Panc1 (cell line): ENCODE measurements at regions not wholly inside any gene's neighbourhood (a gene's known extent, or its start where the extent isn't known, plus 50 kb on each side); places are given as distances from the start of the nearest gene placed in this dataset.

Experiments
- ATAC-seq: fragments of 200-7000 bp; cut with Tn5 transposase; 2 replicates; pipeline ENCODE4 v1.9.1; 2020; ENCODE audit warnings: mild to moderate bottlenecking, moderate library complexity
- BruUV-seq: library from RNA; stranded (reverse); fragments of 400-500 nt; replicated peaks from 2 replicates; lab custom pipeline; 2021; lab: Mats Ljungman, UMichigan
- CTCF ChIA-PET: fragments of 300-600 bp; sonication (Branson Sonifier 250); formaldehyde crosslinking; loops from one replicate; lab custom pipeline; 2022; ENCODE audit warnings: antibody characterized with exemption; lab: Charles Lee
- POLR2A ChIA-PET: fragments of 300-600 bp; sonication (Branson Sonifier 250); formaldehyde crosslinking; loops from one replicate; lab custom pipeline; 2022; ENCODE audit warnings: antibody characterized with exemption; lab: Charles Lee
- DNase-seq: peaks from one replicate; pipeline ENCODE4 v3.0.0-alpha.2; 2010; ENCODE audit warnings: low read depth, low spot score
- H3K27ac ChIP-seq: 2 replicates; pipeline ENCODE4 v1.5.1; 2011; ENCODE audit warnings: mild to moderate bottlenecking, low read length, inconsistent platforms
- H3K27me3 ChIP-seq: fragments of 200-500 bp; sonication (Bioruptor generic); 2 replicates; pipeline ENCODE4 v1.6.0; 2014; ENCODE audit warnings: low read length, inconsistent platforms; ENCODE audit not compliant: control insufficient read depth, insufficient read depth
- H3K36me3 ChIP-seq: fragments of 200-500 bp; sonication (Bioruptor generic); 2 replicates; pipeline ENCODE4 v1.5.1; 2014; ENCODE audit warnings: inconsistent platforms, mild to moderate bottlenecking, low read length, moderate library complexity; ENCODE audit not compliant: control insufficient read depth, insufficient read depth
- H3K4me1 ChIP-seq: 2 replicates; pipeline ENCODE4 v1.5.1; 2011; ENCODE audit warnings: inconsistent platforms, mild to moderate bottlenecking, low read length, moderate library complexity; ENCODE audit not compliant: control insufficient read depth, insufficient read depth
- H3K4me3 ChIP-seq, 2 experiments: 2 replicates each; pipeline ENCODE4 v1.5.1; 2011 to 2012; ENCODE audit warnings: low read depth in 2 of 2, low read length in 2 of 2, mild to moderate bottlenecking in 2 of 2, inconsistent platforms in 1 of 2, moderate library complexity in 1 of 2
- H3K9me3 ChIP-seq: fragments of 200-500 bp; sonication (Bioruptor generic); 2 replicates; pipeline ENCODE4 v1.5.1; 2014; ENCODE audit warnings: low read depth, mild to moderate bottlenecking, inconsistent platforms, low read length, moderate library complexity; ENCODE audit not compliant: control insufficient read depth, insufficient read depth
- POLR2AphosphoS5 ChIP-seq: IDR thresholded peaks from 2 replicates; pipeline ENCODE4 v1.6.1; 2012; ENCODE audit warnings: mild to moderate bottlenecking, low read depth, low read length, moderate library complexity
- SIN3A ChIP-seq: IDR thresholded peaks from 2 replicates; pipeline ENCODE4 v1.6.1; 2012; ENCODE audit warnings: low read depth, mild to moderate bottlenecking, low read length, moderate library complexity, borderline replicate concordance; ENCODE audit not compliant: insufficient read depth
- TCF7L2 ChIP-seq: IDR thresholded peaks from 2 replicates; pipeline ENCODE4 v1.6.1; 2011; ENCODE audit warnings: mild to moderate bottlenecking, low read depth, low read length, inconsistent platforms
- in situ Hi-C: cut with HindIII; loops from 2 replicates; pipeline ENCODE4 v1.10.0; 2016; ENCODE audit warnings: low sequenced_read_pairs, low pct_unique_long_range_greater_than_20kb
- intact Hi-C: fragments of 100-400 bp; cut with micrococcal nuclease; formaldehyde crosslinking; loops from one replicate; pipeline ENCODE4 v1.10.0; 2022; ENCODE audit not compliant: unreplicated experiment
- TF ChIP-seq, protein P1 (sequence below): fragments of 450-650 bp; IDR thresholded peaks from 2 replicates; pipeline ENCODE4 v1.5.1; 2017; ENCODE audit warnings: mild to moderate bottlenecking
- TF ChIP-seq, protein P2 (sequence below), 2 experiments: IDR thresholded peaks; 2 replicates each; pipeline ENCODE4 v1.6.1; 2011 to 2012; ENCODE audit warnings: low read depth in 2 of 2, control low read depth in 1 of 2, low read length in 1 of 2, mild to moderate bottlenecking in 1 of 2, moderate library complexity in 1 of 2; ENCODE audit not compliant: insufficient read depth in 1 of 2

DNA sequence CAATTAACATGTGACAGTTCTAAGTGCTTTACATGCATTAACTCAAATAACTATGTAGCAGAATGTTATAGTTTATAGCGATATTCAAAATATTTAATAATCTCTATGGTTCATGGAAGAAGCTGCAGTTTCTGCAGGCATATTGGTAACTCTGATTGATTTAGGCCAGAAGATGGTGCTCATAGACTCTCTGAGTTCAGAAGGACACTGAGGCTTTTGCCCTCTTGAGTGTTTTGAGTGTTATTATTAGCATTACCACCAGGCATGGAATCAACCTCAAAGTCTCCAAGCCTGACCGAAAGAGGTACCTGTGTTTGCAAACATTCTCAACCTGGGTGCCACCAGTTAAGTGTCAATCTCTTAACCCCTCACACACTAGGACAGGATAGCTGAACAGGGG is 792.3 kb upstream of the PCDH7 start:
- ChIA-PET POLR2A (no interaction called here), CTCF (no interaction called here)
- H3K27me3 ChIP-seq = no peaks in the 10 kb centered on the region
- no peak overlapping the region for H3K4me3 ChIP-seq
- H3K9me3 ChIP-seq = no peaks in the 10 kb centered on the region
- ATAC-seq (no peak), DNase-seq (no peak)
- H3K27ac ChIP-seq = no peak overlapping the region
- BruUV-seq = no TSS peak
- no peak for TF ChIP-seq SIN3A
- TF ChIP-seq, protein P1, sequence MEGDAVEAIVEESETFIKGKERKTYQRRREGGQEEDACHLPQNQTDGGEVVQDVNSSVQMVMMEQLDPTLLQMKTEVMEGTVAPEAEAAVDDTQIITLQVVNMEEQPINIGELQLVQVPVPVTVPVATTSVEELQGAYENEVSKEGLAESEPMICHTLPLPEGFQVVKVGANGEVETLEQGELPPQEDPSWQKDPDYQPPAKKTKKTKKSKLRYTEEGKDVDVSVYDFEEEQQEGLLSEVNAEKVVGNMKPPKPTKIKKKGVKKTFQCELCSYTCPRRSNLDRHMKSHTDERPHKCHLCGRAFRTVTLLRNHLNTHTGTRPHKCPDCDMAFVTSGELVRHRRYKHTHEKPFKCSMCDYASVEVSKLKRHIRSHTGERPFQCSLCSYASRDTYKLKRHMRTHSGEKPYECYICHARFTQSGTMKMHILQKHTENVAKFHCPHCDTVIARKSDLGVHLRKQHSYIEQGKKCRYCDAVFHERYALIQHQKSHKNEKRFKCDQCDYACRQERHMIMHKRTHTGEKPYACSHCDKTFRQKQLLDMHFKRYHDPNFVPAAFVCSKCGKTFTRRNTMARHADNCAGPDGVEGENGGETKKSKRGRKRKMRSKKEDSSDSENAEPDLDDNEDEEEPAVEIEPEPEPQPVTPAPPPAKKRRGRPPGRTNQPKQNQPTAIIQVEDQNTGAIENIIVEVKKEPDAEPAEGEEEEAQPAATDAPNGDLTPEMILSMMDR = no peak
- TF ChIP-seq, protein P2, sequence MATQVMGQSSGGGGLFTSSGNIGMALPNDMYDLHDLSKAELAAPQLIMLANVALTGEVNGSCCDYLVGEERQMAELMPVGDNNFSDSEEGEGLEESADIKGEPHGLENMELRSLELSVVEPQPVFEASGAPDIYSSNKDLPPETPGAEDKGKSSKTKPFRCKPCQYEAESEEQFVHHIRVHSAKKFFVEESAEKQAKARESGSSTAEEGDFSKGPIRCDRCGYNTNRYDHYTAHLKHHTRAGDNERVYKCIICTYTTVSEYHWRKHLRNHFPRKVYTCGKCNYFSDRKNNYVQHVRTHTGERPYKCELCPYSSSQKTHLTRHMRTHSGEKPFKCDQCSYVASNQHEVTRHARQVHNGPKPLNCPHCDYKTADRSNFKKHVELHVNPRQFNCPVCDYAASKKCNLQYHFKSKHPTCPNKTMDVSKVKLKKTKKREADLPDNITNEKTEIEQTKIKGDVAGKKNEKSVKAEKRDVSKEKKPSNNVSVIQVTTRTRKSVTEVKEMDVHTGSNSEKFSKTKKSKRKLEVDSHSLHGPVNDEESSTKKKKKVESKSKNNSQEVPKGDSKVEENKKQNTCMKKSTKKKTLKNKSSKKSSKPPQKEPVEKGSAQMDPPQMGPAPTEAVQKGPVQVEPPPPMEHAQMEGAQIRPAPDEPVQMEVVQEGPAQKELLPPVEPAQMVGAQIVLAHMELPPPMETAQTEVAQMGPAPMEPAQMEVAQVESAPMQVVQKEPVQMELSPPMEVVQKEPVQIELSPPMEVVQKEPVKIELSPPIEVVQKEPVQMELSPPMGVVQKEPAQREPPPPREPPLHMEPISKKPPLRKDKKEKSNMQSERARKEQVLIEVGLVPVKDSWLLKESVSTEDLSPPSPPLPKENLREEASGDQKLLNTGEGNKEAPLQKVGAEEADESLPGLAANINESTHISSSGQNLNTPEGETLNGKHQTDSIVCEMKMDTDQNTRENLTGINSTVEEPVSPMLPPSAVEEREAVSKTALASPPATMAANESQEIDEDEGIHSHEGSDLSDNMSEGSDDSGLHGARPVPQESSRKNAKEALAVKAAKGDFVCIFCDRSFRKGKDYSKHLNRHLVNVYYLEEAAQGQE (IDR thresholded peaks at IDR 0.05; ENCODE audit: insufficient read depth in 1 of 2, low read depth in 2 of 2, low read length in 1 of 2) = no peak
- TF ChIP-seq TCF7L2 = no peak
- no peak for TF ChIP-seq POLR2AphosphoS5
- no peaks in the 10 kb centered on the region for H3K36me3 ChIP-seq
- intact Hi-C loops (no loop called here), in situ Hi-C loops (no loop called here)
- no peaks in the 10 kb centered on the region for H3K4me1 ChIP-seq

GRCh38 chr4:29948451-29948850 is 771.7 kb upstream of the PCDH7 start:
- no TSS peak for BruUV-seq
- CTCF ChIA-PET = no interaction called here

More at GRCh38 chr4:29948451-29948850, 771.7 kb upstream of the PCDH7 start:
- TF ChIP-seq, protein P1 = no peak
- TF ChIP-seq TCF7L2 = no peak
- no peak for TF ChIP-seq POLR2AphosphoS5
- no peak for TF ChIP-seq SIN3A
- TF ChIP-seq, protein P2 (IDR thresholded peaks at IDR 0.05; ENCODE audit: insufficient read depth in 1 of 2, low read depth in 2 of 2, low read length in 1 of 2) = no peak
- DNase-seq (no peak), ATAC-seq (no peak)
- POLR2A ChIA-PET = no interaction called here
- no peak overlapping the region for H3K27ac ChIP-seq
- in situ Hi-C loops (no loop called here), intact Hi-C loops (no loop called here)
- no peaks in the 10 kb centered on the region for H3K27me3 ChIP-seq
- H3K4me3 ChIP-seq = no peak overlapping the region
- no peaks in the 10 kb centered on the region for H3K4me1 ChIP-seq
- H3K36me3 ChIP-seq = no peaks in the 10 kb centered on the region
- no peaks in the 10 kb centered on the region for H3K9me3 ChIP-seq
